ENCODE measurements at regions not wholly inside any gene's neighbourhood (a gene's known extent, or its start where the extent isn't known, plus 50 kb on each side); places are given as distances from the start of the nearest gene placed in this dataset.

DNA sequence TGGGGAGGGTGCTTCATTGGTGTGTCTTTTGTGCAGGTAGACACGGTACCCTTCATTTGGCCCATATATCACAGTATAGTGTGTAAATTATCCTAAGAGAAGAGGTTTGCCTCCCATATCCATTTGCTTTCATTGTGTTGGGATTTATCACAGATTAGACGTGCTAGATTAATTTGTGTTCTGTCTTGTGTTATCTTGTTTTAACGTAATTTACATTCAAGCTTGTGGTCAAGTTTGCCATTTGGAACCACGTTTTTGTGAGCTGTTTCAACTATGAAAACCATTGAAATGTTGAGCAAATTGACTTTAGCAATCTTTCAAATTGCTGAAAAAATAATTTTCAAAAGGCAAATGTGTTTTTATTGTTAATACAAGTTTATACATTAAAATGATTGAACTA, 1826.5 kb downstream of the SLITRK5 start:
- Histone ChIP-seq H3K27me3 (no peaks in the 10 kb centered on the region), H3K27ac (no peak overlapping the region), H3K36me3 (no peaks in the 10 kb centered on the region), H3K4me3 (no peak overlapping the region), H3K9me3 (no peaks in the 10 kb centered on the region), H3K4me1 (no peaks in the 10 kb centered on the region)
- WGBS, 2 donors, result 49 to 50% methylated on average over 4 of the region's 4 CpGs
- intact Hi-C loops (cut with DNase I), result no loop called here
- ATAC-seq (no peak), DNase-seq (no peak), FAIRE-seq (no peak)
- TF ChIP-seq, protein P1, sequence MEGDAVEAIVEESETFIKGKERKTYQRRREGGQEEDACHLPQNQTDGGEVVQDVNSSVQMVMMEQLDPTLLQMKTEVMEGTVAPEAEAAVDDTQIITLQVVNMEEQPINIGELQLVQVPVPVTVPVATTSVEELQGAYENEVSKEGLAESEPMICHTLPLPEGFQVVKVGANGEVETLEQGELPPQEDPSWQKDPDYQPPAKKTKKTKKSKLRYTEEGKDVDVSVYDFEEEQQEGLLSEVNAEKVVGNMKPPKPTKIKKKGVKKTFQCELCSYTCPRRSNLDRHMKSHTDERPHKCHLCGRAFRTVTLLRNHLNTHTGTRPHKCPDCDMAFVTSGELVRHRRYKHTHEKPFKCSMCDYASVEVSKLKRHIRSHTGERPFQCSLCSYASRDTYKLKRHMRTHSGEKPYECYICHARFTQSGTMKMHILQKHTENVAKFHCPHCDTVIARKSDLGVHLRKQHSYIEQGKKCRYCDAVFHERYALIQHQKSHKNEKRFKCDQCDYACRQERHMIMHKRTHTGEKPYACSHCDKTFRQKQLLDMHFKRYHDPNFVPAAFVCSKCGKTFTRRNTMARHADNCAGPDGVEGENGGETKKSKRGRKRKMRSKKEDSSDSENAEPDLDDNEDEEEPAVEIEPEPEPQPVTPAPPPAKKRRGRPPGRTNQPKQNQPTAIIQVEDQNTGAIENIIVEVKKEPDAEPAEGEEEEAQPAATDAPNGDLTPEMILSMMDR (IDR thresholded peaks at IDR 0.05), result no peak

DNA sequence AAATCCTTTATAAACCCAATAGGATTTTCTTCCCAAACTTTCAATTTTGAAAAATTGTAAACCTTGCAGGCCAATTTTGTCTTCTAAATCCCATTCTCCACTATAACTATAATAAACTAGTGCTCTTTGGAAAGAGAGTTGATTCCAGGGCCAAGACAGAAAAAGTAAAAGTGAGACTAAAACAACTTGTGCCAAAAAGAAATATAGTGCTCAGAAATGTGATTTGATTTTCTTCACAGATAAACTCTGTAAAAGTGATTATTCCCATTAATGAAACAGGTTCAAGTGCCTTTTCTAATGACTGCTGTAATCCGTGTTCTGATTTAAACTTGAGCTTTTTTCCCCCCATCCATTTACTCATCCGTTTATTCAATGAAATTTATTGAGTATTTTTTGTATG, 1831.1 kb downstream of the SLITRK5 start:
- DNase-seq (no peak), FAIRE-seq (no peak), ATAC-seq (no peak)
- no peaks in the 10 kb centered on the region for H3K27me3 ChIP-seq
- no peak overlapping the region for H3K4me3 ChIP-seq
- intact Hi-C loops (cut with DNase I), result no loop called here
- H3K9me3 ChIP-seq, result no peaks in the 10 kb centered on the region
- H3K4me1 ChIP-seq, result no peaks in the 10 kb centered on the region
- TF ChIP-seq, protein P1 (IDR thresholded peaks at IDR 0.05), result no peak
- H3K36me3 ChIP-seq, result no peaks in the 10 kb centered on the region
- H3K27ac ChIP-seq, result no peak overlapping the region
- WGBS, 2 donors, result 49 to 79% methylated on average over 2 of the region's 2 CpGs

DNA sequence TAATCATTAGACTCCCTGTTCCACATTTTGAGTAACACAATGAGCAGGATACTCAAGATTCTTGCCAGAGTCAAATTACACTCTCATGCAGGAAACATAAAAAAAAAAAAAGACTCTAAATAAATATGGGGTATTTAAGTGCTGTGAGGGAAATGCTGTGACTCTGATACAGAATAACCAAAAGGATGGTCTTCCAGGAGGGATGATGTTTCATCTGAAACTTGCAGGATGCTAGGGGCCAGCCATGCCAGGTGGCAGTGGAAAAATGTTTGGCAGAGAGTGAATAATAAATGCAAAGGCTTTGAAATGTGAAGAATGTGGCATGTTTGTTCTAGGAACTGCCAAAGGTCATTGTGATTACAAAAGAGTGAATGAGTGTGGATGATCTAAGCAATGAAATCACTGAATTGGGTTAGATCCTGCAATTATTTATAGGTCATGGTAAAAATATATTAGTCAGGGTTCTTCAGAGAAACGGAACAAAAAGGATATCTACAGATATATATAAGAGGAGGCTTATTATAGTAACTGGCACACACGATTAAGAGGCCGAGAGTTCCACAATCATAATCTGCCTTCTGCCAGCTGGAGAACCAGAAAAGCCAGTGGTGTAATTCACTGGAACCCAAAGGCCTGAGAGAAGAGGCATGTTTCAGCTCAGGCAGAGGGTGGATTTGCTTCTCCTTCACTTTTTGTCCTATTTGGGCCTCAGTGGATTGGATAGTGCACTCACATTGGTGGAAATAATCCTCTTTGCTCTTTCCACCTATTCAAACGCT, 1832.8 kb upstream of the MIR17HG start:
- TF ChIP-seq, protein P1 (IDR thresholded peaks at IDR 0.05), result no peak
- 27 to 28% methylated on average over 4 of the region's 4 CpGs for WGBS, 2 donors
- Histone ChIP-seq H3K9me3 (no peaks in the 10 kb centered on the region), H3K4me3 (no peak overlapping the region), H3K27ac (peak overlapping the region in 1 of 4 donors; percentile 56), H3K4me1 (peaks cover 0 to 26% (median 11%) of the 10 kb centered on the region in 3 donors), H3K27me3 (no peaks in the 10 kb centered on the region), H3K36me3 (no peaks in the 10 kb centered on the region)
- peak; percentile 83 to 93 (median 88) for ATAC-seq
- intact Hi-C loops (cut with DNase I), result no loop called here
- DNase-seq, result peak in 1 of 6 donors; percentile 17
- FAIRE-seq, result no peak

DNA sequence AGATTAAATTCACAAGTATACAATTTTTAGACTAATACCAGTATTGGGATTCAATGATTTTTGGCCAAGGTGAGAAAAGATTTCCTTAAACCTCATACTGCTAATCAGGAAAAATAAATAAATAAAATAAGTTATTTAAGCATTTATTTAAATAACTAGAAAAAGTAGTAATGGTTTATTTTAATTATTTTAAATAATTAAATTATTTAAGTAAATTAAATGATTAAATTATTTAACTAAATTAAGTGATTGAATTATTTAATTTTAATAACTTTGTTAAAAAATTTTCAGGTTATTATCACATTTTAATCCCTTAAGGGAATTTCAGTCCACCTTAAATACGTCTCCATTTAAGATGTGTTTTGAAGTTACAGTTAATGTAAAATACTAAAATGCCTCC, 1831.5 kb upstream of the MIR17HG start:
- intact Hi-C loops (cut with DNase I), result no loop called here
- WGBS, 2 donors, result 97 to 98% methylated on average over 1 of the region's 1 CpG
- ATAC-seq (no peak), DNase-seq (no peak), FAIRE-seq (peak; percentile 82)
- H3K36me3 ChIP-seq, result no peaks in the 10 kb centered on the region
- H3K9me3 ChIP-seq, result no peaks in the 10 kb centered on the region
- H3K27me3 ChIP-seq, result no peaks in the 10 kb centered on the region
- peaks cover 0 to 26% (median 11%) of the 10 kb centered on the region in 3 donors for H3K4me1 ChIP-seq
- H3K27ac ChIP-seq, result no peak overlapping the region
- TF ChIP-seq, protein P1 (IDR thresholded peaks at IDR 0.05), result no peak
- no peak overlapping the region for H3K4me3 ChIP-seq
